ENCODE measurements at regions not wholly inside any gene's neighbourhood (a gene's known extent, or its start where the extent isn't known, plus 50 kb on each side); places are given as distances from the start of the nearest gene placed in this dataset.

- DNase-seq (ENCODE audit: low read depth, low spot score): no peak
Observed at GRCh38 chr3:930866-931265, 162.0 kb upstream of the CNTN6 start.

- DNase-seq (ENCODE audit: low read depth, low spot score): no peak
Observed at GRCh38 chr3:933326-933725, 159.5 kb upstream of the CNTN6 start.

GRCh38 chr3:944786-945185 is 148.0 kb upstream of the CNTN6 start:
- no peak for DNase-seq (ENCODE audit: low read depth, low spot score)

GRCh38 chr3:945738-946137 is 147.1 kb upstream of the CNTN6 start:
- DNase-seq (ENCODE audit: low read depth, low spot score): no peak

GRCh38 chr3:952906-953305 is 139.9 kb upstream of the CNTN6 start:
- DNase-seq (ENCODE audit: low read depth, low spot score): no peak

- no peak for DNase-seq (ENCODE audit: low read depth, low spot score)
Observed at GRCh38 chr3:963255-963654, 129.6 kb upstream of the CNTN6 start.

- DNase-seq (ENCODE audit: low read depth, low spot score): no peak
Observed at GRCh38 chr3:963755-964154, 129.1 kb upstream of the CNTN6 start.

GRCh38 chr3:965826-966225 is 127.0 kb upstream of the CNTN6 start:
- DNase-seq (ENCODE audit: low read depth, low spot score): no peak

- DNase-seq (ENCODE audit: low read depth, low spot score): no peak
Observed at GRCh38 chr3:966341-966740, 126.5 kb upstream of the CNTN6 start.

- DNase-seq (ENCODE audit: low read depth, low spot score): no peak
Observed at GRCh38 chr3:973340-973739, 119.5 kb upstream of the CNTN6 start.

- DNase-seq (ENCODE audit: low read depth, low spot score): no peak
Observed at GRCh38 chr3:976006-976405, 116.8 kb upstream of the CNTN6 start.

- DNase-seq (ENCODE audit: low read depth, low spot score): no peak
Observed at GRCh38 chr3:981156-981555, 111.7 kb upstream of the CNTN6 start.

GRCh38 chr3:988785-989184 is 104.0 kb upstream of the CNTN6 start:
- DNase-seq (ENCODE audit: low read depth, low spot score): no peak

- DNase-seq (ENCODE audit: low read depth, low spot score): no peak
Observed at GRCh38 chr3:992871-993270, 100.0 kb upstream of the CNTN6 start.

GRCh38 chr3:1002010-1002409 is 90.8 kb upstream of the CNTN6 start:
- no peak for DNase-seq (ENCODE audit: low read depth, low spot score)

GRCh38 chr3:1007866-1008265 is 85.0 kb upstream of the CNTN6 start:
- DNase-seq (ENCODE audit: low read depth, low spot score): no peak

- DNase-seq (ENCODE audit: low read depth, low spot score): no peak
Observed at GRCh38 chr3:1010228-1010627, 82.6 kb upstream of the CNTN6 start.

- DNase-seq (ENCODE audit: low read depth, low spot score): no peak
Observed at GRCh38 chr3:1015826-1016225, 77.0 kb upstream of the CNTN6 start.

GRCh38 chr3:1017870-1018269 is 75.0 kb upstream of the CNTN6 start:
- DNase-seq (ENCODE audit: low read depth, low spot score): no peak

- DNase-seq (ENCODE audit: low read depth, low spot score): no peak
Observed at GRCh38 chr3:1019157-1019556, 73.7 kb upstream of the CNTN6 start.

- DNase-seq (ENCODE audit: low read depth, low spot score): no peak
Observed at GRCh38 chr3:1026395-1026794, 66.4 kb upstream of the CNTN6 start.

- no peak for DNase-seq (ENCODE audit: low read depth, low spot score)
Observed at GRCh38 chr3:1036207-1036826, 56.5 kb upstream of the CNTN6 start.

- DNase-seq (ENCODE audit: low read depth, low spot score): no peak
Observed at GRCh38 chr3:1037631-1038030, 55.2 kb upstream of the CNTN6 start.

Measured in ELF-1 (cell line).